NCI-H748 (cell line): ENCODE measurements at regions not wholly inside any gene's neighbourhood (a gene's known extent, or its start where the extent isn't known, plus 50 kb on each side); places are given as distances from the start of the nearest gene placed in this dataset.

Experiments used
- DNase-seq: peaks from one replicate; lab custom pipeline; 2025; ENCODE audit not compliant: unreplicated experiment; lab: John Stamatoyannopoulos, UW

DNA sequence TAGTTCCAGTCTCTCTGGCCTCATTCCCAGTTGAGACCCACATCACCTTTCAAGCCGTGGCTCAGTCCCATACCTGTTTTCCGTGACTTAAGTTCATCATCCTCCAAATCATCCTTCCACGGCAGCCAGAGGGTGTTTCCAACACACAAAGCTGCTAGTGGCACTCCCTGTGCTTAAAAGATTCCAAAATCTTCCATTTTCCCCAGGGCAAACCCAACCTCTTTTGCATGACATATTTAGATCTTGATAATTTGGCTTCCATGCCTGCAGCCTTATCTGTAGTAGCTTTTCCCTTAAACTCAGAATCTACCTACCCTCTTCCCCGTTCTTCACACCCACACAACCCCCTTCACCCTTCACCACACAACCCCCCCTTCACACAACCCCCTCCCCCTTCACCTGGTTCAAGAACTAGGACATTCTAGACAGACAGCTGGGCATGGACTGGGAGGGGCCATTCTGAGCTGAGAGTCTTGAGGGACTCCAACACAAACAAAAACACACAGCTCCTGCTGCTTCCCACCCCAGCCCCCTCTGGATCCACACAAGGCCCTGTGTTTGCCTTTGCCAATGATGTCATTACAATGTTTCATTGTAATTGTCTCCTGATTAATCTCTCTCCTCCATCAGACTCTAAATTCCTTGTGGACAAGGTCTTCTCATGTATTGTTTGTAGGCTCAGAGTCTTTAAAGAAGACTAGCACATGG is 268.2 kb downstream of the SH3GL2 start:
- DNase-seq: peak; percentile 74

DNA sequence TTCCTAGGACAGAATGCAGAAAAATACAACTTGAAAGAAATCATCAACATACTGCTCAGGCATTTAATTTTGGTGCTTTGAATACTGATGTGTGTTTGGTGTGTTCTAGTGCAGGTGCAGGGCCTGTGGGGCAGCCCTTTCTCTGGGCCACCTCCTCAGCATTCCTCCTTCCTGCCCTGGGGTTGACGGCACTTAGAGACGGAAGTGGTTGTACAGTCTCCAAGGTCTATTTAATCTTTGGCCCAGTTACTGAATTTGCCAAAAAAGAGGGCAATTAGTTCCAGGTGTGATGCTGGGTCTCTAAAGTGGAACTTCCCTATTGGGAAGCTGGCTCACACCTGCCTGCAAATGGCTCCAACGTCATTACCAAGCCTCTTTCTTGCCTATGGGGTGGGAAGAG is 269.0 kb downstream of the SH3GL2 start:
- peak; percentile 16 for DNase-seq

DNA sequence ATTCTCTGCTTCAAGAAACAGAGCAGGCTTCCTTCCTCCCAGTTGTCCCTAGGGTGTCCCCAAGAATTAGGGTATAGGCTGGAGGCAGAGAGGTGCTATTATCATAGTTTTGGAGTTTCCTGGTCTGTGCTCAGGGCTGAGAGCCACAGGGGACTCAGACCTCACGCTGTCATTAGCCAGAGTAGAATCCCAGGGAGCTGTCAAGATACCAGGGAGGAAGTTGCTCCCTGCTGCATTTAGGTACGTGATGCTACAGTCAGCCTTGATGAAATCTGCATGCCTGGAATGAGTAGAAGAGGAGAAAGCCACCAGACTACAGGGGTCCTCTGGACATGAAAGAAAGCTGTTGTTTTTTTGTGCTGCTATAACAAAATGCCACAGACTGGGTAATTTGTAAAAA is 273.2 kb downstream of the SH3GL2 start:
- DNase-seq: no peak

DNA sequence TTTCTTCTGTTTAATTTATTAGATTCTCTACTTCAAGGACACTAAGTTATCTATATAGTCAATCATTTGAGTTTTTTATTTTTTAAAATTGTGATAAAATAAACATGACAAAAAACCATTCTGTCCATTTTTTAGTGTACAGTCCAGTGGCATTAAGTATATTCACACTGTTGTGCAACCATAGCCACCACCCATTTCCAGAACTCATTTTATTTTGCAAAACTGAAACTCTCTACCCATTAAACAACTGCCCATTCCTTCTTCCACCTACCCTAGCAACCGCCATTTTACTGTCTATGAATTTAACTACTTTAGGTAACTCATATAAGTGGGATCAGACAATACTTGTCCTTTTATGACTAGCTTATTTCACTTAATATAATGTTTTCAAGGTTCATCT is 275.6 kb downstream of the SH3GL2 start:
- no peak for DNase-seq

DNA sequence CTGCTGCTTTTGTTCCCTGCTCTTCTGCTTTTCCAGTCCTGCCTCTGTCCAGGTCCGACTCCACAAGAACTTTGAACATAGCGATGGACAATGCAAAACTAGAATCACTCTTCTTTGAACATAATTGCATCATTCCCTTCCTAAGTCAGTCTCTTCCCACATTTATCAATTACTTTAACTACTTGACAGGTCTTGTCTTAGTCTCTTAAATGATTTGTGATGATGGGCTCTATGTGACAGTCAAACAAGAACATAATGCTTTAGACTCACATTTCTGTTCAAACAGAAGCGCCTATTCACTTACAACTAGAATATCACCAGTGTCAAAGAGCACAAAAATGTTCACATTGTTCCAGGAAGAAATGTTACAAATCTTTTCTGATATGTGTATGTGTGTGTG is 278.1 kb downstream of the SH3GL2 start:
- no peak for DNase-seq

- no peak for DNase-seq
These were observed 280.4 kb downstream of the SH3GL2 start for GRCh38 chr9:17859228-17859627.

- no peak for DNase-seq
These were observed 281.1 kb downstream of the SH3GL2 start for GRCh38 chr9:17859987-17860386.

- DNase-seq: no peak
These were observed 283.2 kb downstream of the SH3GL2 start for GRCh38 chr9:17862101-17862500.

- no peak for DNase-seq
These were observed 283.8 kb downstream of the SH3GL2 start for GRCh38 chr9:17862629-17863028.

DNA sequence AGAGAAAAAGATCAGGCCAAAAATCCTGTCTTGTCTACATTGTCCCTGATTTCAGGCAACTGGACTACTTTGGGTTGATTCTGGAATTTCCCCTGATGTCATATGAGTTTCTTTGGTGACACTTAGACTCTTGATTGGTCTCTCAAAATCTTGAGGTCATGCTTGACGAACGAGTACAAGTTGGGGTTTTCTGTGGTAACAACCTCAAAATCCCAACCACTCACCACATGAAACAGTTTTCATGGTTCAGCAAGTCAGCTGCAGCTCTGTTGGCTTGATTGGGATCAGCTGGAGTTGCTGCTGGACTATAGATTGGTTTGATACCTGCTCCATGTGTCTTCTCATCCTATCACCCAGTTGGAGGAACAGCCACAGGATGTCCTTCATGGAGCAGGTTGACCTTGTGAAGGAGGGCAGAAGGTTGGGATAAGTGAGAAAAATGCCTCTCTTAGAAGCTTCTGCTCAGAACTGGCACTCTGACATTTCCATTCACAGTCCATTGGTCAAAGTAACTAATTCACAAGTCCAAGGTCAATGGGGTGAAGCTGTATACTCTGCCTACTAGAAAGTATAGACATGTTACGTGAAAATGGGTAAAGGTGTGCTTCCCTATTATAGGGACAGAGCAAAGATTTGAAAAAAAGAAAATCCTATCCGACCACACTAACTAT is 284.5 kb downstream of the SH3GL2 start:
- DNase-seq: no peak

DNA sequence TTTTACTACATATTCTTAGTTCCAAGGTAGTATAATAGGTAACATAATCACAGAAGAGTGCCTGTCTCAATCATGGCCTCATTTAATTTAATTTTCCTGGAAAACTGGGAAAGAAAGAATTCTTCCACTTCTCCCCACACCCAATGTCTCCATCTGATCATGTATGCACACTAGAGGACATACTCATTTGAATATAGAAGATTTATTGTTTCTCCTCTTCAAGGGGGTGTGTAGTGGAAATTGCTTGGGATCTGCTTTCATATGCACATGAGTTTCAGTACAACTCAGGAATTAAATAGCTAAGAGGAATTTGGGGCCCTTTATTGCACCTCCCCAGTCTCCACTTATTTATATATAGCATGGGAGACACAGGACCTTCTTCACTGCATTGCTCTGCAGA is 285.1 kb downstream of the SH3GL2 start:
- DNase-seq: no peak

DNA sequence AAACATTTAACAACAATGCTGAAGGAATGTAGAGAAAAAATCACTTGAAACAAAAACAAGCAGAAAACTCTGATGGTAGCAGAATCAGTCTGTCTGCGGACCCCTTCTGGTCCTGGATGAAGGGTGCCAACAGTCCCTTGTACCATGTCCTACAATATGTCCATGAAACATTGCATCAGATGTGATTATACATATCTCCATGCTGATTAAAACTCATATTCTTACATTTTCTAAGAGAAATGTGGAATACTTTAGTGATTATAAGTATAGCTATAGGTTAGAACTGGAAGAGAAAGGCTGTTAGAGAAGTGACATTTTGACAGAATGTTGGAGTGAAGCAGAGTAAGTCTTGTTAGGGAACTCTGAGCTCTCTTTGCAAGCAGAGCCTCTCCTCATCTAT is 286.1 kb downstream of the SH3GL2 start:
- no peak for DNase-seq

GRCh38 chr9:17865881-17866280 is 287.0 kb downstream of the SH3GL2 start:
- DNase-seq: no peak

DNA sequence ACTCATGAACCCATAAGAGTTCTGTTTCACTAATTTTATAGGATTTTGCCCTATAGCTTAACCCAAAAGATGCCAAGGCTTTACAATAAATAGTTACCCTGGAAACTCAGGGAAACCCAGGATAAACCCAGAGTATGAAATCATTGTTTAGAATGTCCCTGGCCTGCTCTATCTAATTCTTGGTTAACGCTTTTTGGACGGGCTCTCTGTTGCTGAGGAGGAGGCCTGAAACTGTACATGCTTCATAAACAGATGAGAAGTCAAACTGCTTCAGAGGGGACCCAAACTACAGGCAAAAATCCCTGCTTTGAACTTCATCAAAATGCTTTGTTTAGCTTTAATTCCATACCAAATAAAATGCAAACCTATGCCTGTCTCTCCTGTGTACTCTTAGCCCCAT is 291.9 kb downstream of the SH3GL2 start:
- DNase-seq: no peak

DNA sequence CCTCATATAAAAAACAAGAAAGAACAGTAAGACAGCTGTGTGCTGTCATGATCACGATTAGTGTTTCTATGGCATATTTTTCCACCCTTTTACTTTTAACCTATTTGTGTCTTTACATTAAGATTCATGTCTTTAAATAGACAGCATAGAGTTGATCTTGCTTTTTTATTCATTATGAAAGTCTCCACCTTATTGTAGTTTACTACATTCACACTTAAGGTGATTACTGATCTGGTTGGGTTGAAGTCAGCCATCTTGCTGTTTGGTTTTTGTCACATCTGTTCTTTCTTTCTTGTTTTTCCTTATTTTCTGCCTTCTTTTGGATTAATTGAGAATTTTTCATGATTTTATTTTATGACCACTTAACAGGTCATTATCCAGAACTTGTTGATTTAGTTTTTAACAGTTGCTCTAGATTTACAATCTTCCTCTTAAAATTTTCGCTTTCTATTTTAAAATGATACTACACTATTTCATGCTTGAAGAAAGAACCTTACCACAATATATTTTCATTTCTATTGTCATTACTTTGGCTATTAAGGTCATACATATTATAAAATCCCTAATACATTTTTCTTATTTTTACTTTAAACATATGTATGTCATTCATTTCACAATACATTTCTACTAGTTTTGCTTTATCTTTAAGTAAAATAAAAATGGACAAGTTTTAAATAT is 292.5 kb downstream of the SH3GL2 start:
- no peak for DNase-seq

DNA sequence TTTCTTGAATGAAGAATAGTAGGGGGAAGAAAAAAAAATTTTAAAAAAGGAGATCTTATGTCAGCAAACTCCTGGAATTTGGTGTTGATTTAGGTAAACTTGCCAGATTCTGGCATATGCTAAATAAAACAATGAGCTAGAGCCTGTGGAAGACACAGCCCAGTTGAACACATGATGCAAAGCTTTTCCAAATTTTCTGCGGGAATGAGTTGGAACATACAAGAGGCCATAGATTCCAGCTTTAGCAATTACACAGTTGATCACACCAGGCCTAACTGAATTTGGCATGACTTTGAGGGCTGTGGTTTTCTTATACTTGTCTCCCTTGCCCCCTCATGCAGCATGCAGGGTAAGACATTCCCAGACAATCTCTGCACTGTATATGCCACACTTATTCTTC is 297.0 kb downstream of the SH3GL2 start:
- DNase-seq: no peak

DNA sequence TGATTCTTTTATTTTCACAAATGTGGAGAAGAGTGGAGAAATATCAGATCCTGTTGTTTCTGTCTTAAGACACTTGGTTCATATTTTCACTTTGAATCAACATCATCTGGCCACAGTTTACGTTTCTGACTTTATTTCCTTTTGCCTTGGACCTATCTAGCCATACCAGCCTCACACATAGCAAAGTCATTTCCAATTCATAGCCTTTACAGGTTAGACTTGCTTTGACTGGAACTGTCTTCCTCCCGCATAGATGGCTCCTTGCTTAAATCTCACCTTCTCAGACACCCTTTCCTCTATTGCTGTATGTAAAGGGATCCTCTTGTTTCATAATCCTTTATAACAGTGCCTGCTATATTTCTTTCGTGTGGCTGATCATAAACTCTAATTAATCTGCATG is 297.8 kb downstream of the SH3GL2 start:
- no peak for DNase-seq

DNA sequence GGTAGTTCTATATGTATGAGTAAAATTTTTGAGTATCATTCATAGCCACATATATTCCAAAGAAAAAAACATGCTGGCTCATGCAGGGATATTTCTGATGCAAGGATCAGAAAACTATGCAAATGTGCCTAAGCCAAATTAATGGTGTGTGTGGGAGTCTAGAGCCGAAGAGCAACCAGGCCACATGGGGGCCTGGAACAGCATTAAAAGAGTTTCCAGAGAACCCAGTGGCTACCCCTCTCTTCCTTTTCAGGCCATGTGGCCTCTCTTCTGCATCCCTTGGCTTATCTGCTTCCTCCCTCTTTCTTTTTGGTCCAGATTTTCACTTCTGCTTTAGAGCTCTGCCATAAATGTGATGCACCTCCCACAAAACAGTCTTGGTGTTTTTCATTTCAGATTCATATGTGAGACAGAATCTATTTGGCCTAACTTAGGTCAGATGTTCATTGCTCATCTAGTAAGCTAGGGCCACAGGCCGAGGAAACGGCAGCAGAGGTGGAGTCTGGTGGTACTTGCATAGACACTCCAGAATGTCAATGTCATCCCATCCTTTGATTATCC is 300.0 kb downstream of the SH3GL2 start:
- no peak for DNase-seq

DNA sequence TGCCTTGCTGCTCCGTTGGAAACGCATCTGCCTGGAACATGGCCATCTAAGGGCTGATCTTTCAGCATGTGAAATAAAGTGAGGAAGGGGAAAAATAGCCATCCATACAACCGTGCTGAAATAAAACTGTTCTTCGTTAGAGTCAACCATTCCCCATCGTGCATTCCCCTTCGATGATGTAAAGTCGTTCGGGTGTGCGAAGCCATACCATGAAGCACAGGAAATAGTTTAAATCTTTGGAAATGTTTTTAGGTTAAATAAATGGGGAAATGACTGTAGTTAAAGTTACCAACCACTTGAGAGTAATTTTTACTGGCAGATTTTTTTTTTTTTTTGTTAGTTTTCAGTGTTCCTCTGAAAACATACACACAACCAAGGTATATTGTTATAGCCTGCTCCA is 302.5 kb downstream of the SH3GL2 start:
- no peak for DNase-seq

GRCh38 chr9:17882688-17883594 is 304.1 kb downstream of the SH3GL2 start:
- no peak for DNase-seq

DNA sequence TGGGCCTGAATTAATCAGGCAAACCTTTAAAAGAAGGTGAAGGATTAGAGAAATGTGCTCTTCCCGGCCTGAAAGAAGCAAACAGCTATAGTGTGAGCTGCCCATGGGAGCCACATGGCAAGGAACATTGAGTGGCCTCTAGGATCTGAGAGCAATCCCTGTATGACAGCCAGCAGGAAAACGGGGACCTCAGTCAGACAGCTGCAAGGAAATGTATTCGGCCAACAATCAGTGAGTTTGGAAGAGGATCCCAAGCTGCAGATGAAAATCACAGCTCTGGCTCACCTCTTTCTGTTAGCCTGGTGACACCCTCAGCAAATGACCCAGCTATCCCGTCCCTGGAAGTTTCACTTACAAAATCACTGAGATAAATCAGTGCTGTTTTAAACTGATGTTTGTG is 309.2 kb downstream of the SH3GL2 start:
- DNase-seq: no peak
